ENCODE measurements at regions not wholly inside any gene's neighbourhood (a gene's known extent, or its start where the extent isn't known, plus 50 kb on each side); places are given as distances from the start of the nearest gene placed in this dataset.

- Histone ChIP-seq H3K27ac (no peak overlapping the region), H3K4me1 (replicated peaks; ENCODE audit: insufficient read depth) (no peaks in the 10 kb centered on the region), H3K9me3 (ENCODE audit: insufficient read depth, low read depth) (no peaks in the 10 kb centered on the region; the same call in 1 of the 2 replicates), H4K20me1 (ENCODE audit: insufficient read depth) (no peaks in the 10 kb centered on the region), H3F3A (ENCODE audit: insufficient read depth, low read depth) (no peaks in the 10 kb centered on the region), H3K4me3 (no peak overlapping the region), H3K27me3 (ENCODE audit: insufficient read depth, low read depth) (no peaks in the 10 kb centered on the region), H2AFZ (no peak overlapping the region), H3K4me2 (no peak overlapping the region), H3K36me3 (ENCODE audit: low read depth) (no peaks in the 10 kb centered on the region), H3K79me2 (ENCODE audit: low read depth) (no peaks in the 10 kb centered on the region), H3K9me2 (ENCODE audit: insufficient read depth) (no peaks in the 10 kb centered on the region)
- TF ChIP-seq EZH2 (IDR thresholded peaks at IDR 0.05; ENCODE audit: low read depth) (no peak), CTCF (conservative IDR thresholded peaks at IDR 0.05) (no peak)
- ChIA-PET POLR2A (ENCODE audit: unreplicated experiment) (no interaction called here), CTCF (no interaction called here)
- no TSS peak for BruUV-seq (replicated peaks)
- no peak for DNase-seq
- intact Hi-C loops (cut with micrococcal nuclease; ENCODE audit: unreplicated experiment): no loop called here
Measured at GRCh38 chr14:54220071-54220703, 176.6 kb upstream of the CDKN3 start.

GRCh38 chr14:54220704-54221431, 175.9 kb upstream of the CDKN3 start:
- Histone ChIP-seq H4K20me1 (ENCODE audit: insufficient read depth) (no peaks in the 10 kb centered on the region), H2AFZ (no peak overlapping the region), H3K4me1 (replicated peaks; ENCODE audit: insufficient read depth) (no peaks in the 10 kb centered on the region), H3F3A (ENCODE audit: insufficient read depth, low read depth) (no peaks in the 10 kb centered on the region), H3K9me2 (ENCODE audit: insufficient read depth) (no peaks in the 10 kb centered on the region), H3K4me3 (no peak overlapping the region), H3K9me3 (ENCODE audit: insufficient read depth, low read depth) (no peaks in the 10 kb centered on the region), H3K79me2 (ENCODE audit: low read depth) (no peaks in the 10 kb centered on the region), H3K36me3 (ENCODE audit: low read depth) (no peaks in the 10 kb centered on the region), H3K27ac (no peak overlapping the region), H3K27me3 (ENCODE audit: insufficient read depth, low read depth) (no peaks in the 10 kb centered on the region), H3K4me2 (no peak overlapping the region)
- ChIA-PET POLR2A (ENCODE audit: unreplicated experiment) (no interaction called here), CTCF (no interaction called here)
- TF ChIP-seq EZH2 (IDR thresholded peaks at IDR 0.05; ENCODE audit: low read depth) (no peak), CTCF (conservative IDR thresholded peaks at IDR 0.05) (no peak)
- no TSS peak for BruUV-seq (replicated peaks)
- intact Hi-C loops (cut with micrococcal nuclease; ENCODE audit: unreplicated experiment): no loop called here
- DNase-seq: no peak

GRCh38 chr14:54221432-54221803, 175.4 kb upstream of the CDKN3 start:
- Histone ChIP-seq H2AFZ (no peak overlapping the region), H3K4me2 (no peak overlapping the region), H3K27me3 (ENCODE audit: insufficient read depth, low read depth) (no peaks in the 10 kb centered on the region), H3K4me3 (no peak overlapping the region), H3K4me1 (replicated peaks; ENCODE audit: insufficient read depth) (no peaks in the 10 kb centered on the region), H3K36me3 (ENCODE audit: low read depth) (no peaks in the 10 kb centered on the region), H3K9me2 (ENCODE audit: insufficient read depth) (no peaks in the 10 kb centered on the region), H3K79me2 (ENCODE audit: low read depth) (no peaks in the 10 kb centered on the region), H3K9me3 (ENCODE audit: insufficient read depth, low read depth) (no peaks in the 10 kb centered on the region), H3F3A (ENCODE audit: insufficient read depth, low read depth) (no peaks in the 10 kb centered on the region), H4K20me1 (ENCODE audit: insufficient read depth) (no peaks in the 10 kb centered on the region), H3K27ac (no peak overlapping the region)
- intact Hi-C loops (cut with micrococcal nuclease; ENCODE audit: unreplicated experiment): no loop called here
- BruUV-seq (replicated peaks): no TSS peak
- ChIA-PET CTCF (no interaction called here), POLR2A (ENCODE audit: unreplicated experiment) (no interaction called here)
- TF ChIP-seq EZH2 (IDR thresholded peaks at IDR 0.05; ENCODE audit: low read depth): no peak
- no peak for TF ChIP-seq CTCF (conservative IDR thresholded peaks at IDR 0.05)
- no peak for DNase-seq
